BJ (cell line): ENCODE measurements at regions not wholly inside any gene's neighbourhood (a gene's known extent, or its start where the extent isn't known, plus 50 kb on each side); places are given as distances from the start of the nearest gene placed in this dataset.

ENCODE experiments used
- CTCF ChIA-PET: fragments of 350-600 bp; formaldehyde crosslinking; extraction: SDS; loops from one replicate; lab custom pipeline; 2021; ENCODE audit warnings: antibody characterized with exemption, inconsistent platforms; lab: Yijun Ruan, JAX
- POLR2A ChIA-PET: fragments of 300-600 bp; sonication (Branson Sonifier 250); formaldehyde crosslinking; extraction: SDS; loops from one replicate; lab custom pipeline; 2021; ENCODE audit warnings: antibody characterized with exemption; lab: Charles Lee
- DNase-seq: peaks from one replicate; pipeline ENCODE4 v3.0.0-alpha.2; 2011; ENCODE audit warnings: low read depth
- H3K27me3 ChIP-seq: 2 replicates; pipeline ENCODE4 v1.6.0; 2011; ENCODE audit warnings: low read length; ENCODE audit not compliant: control insufficient read depth, insufficient read depth
- H3K36me3 ChIP-seq: 2 replicates; pipeline ENCODE4 v1.5.1; 2011; ENCODE audit warnings: low read length; ENCODE audit not compliant: control insufficient read depth, insufficient read depth
- H3K4me3 ChIP-seq: 2 replicates; pipeline ENCODE4 v1.5.1; 2011; ENCODE audit warnings: low read depth, mild to moderate bottlenecking, control low read depth, low read length
- CTCF ChIP-seq: IDR thresholded peaks from 2 replicates; pipeline ENCODE4 v1.5.1; 2011; ENCODE audit warnings: low read depth, mild to moderate bottlenecking, control low read depth, inconsistent platforms, low read length, moderate library complexity; ENCODE audit not compliant: insufficient read depth

GRCh38 chr11:15473954-15474837 lies 359.5 kb downstream of the INSC start:
- no peaks in the 10 kb centered on the region for H3K36me3 ChIP-seq
- no peak overlapping the region for H3K4me3 ChIP-seq
- DNase-seq: no peak
- ChIA-PET CTCF (no interaction called here), POLR2A (no interaction called here)
- H3K27me3 ChIP-seq: no peaks in the 10 kb centered on the region
- no peak for TF ChIP-seq CTCF

GRCh38 chr11:15476371-15476917 lies 361.7 kb downstream of the INSC start:
- no peak for DNase-seq
- ChIA-PET POLR2A (no interaction called here), CTCF (no interaction called here)
- Histone ChIP-seq H3K36me3 (no peaks in the 10 kb centered on the region), H3K27me3 (no peaks in the 10 kb centered on the region), H3K4me3 (no peak overlapping the region)
- no peak for TF ChIP-seq CTCF

GRCh38 chr11:15481871-15482270 lies 367.1 kb downstream of the INSC start:
- POLR2A ChIA-PET: no interaction called here
- no peak for TF ChIP-seq CTCF
- CTCF ChIA-PET: no interaction called here

GRCh38 chr11:15483205-15483604 lies 368.5 kb downstream of the INSC start:
- POLR2A ChIA-PET: no interaction called here
- no peaks in the 10 kb centered on the region for H3K27me3 ChIP-seq
- no peaks in the 10 kb centered on the region for H3K36me3 ChIP-seq
- CTCF ChIA-PET: no interaction called here
- no peak for TF ChIP-seq CTCF
- H3K4me3 ChIP-seq: no peak overlapping the region
- no peak for DNase-seq

More at GRCh38 chr11:15481871-15482270, 367.1 kb downstream of the INSC start:
- Histone ChIP-seq H3K36me3 (no peaks in the 10 kb centered on the region), H3K4me3 (no peak overlapping the region), H3K27me3 (no peaks in the 10 kb centered on the region)
- DNase-seq: no peak

GRCh38 chr11:15484398-15484797 lies 369.7 kb downstream of the INSC start:
- Histone ChIP-seq H3K4me3 (no peak overlapping the region), H3K27me3 (no peaks in the 10 kb centered on the region), H3K36me3 (no peaks in the 10 kb centered on the region)
- ChIA-PET POLR2A (no interaction called here), CTCF (interaction anchor here (0.9 kb wide), 1 partner anchor 20 kb away, joined by 3 read pairs; no protein-coding TSS in a partner anchor)
- DNase-seq: no peak
- TF ChIP-seq CTCF: no peak
